ENCODE measurements at regions not wholly inside any gene's neighbourhood (a gene's known extent, or its start where the extent isn't known, plus 50 kb on each side); places are given as distances from the start of the nearest gene placed in this dataset.
A peak's percentile ranks its signal among the peaks of the same experiment; 100 is the strongest.

- no peak overlapping the region for H3K4me2 ChIP-seq
- H3K27ac ChIP-seq, result no peak overlapping the region
- H4K20me1 ChIP-seq, result no peaks in the 10 kb centered on the region
- peaks cover 0 to 29% (median 7%) of the 10 kb centered on the region in 10 experiments; a peak in 11 of 20 replicates for H3K4me1 ChIP-seq
- H3K9me3 ChIP-seq (replicated peaks in 1 of 11), result peaks cover 23 to 50% (median 34%) of the 10 kb centered on the region in 11 experiments
- H3K27me3 ChIP-seq, result no peaks in the 10 kb centered on the region
- H3K4me3 ChIP-seq, result no peak overlapping the region
- H3K36me3 ChIP-seq, result peaks cover 0 to 4% (median 0%) of the 10 kb centered on the region in 11 experiments; a peak in 2 of 22 replicates
- no peak overlapping the region for H3K9ac ChIP-seq
- TF ChIP-seq Cebpa-rat (IDR thresholded peaks at IDR 0.05), result no peak
These were observed 472.4 kb upstream of the ID2 start for GRCh38 chr2:8209494-8209893.

GRCh38 chr2:8211384-8211783, 470.5 kb upstream of the ID2 start:
- peaks cover 0 to 4% (median 0%) of the 10 kb centered on the region in 11 experiments; a peak in 2 of 22 replicates for H3K36me3 ChIP-seq
- H3K9me3 ChIP-seq (replicated peaks in 1 of 11), result peaks cover 17 to 45% (median 29%) of the 10 kb centered on the region in 11 experiments
- no peaks in the 10 kb centered on the region for H4K20me1 ChIP-seq
- TF ChIP-seq Cebpa-rat (IDR thresholded peaks at IDR 0.05), result no peak
- no peak overlapping the region for H3K4me2 ChIP-seq
- H3K27ac ChIP-seq, result no peak overlapping the region
- H3K4me3 ChIP-seq, result no peak overlapping the region
- peaks cover 0 to 41% (median 7%) of the 10 kb centered on the region in 10 experiments; a peak in 11 of 20 replicates for H3K4me1 ChIP-seq
- H3K27me3 ChIP-seq, result no peaks in the 10 kb centered on the region
- no peak overlapping the region for H3K9ac ChIP-seq

GRCh38 chr2:8212239-8212638, 469.6 kb upstream of the ID2 start:
- Histone ChIP-seq H3K4me1 (peaks cover 1 to 50% (median 10%) of the 10 kb centered on the region in 10 experiments; a peak in 17 of 20 replicates), H3K9me3 (replicated peaks in 1 of 11) (peaks cover 9 to 37% (median 27%) of the 10 kb centered on the region in 11 experiments), H4K20me1 (no peaks in the 10 kb centered on the region), H3K9ac (no peak overlapping the region), H3K4me2 (peak overlapping the region in 7 of 11 experiments; percentile 5 to 46 (median 14); a peak in 5 of 22 replicates), H3K4me3 (peak overlapping the region in 1 of 10 experiments; percentile 7; a peak in 1 of 20 replicates), H3K36me3 (peaks cover 0 to 4% (median 0%) of the 10 kb centered on the region in 11 experiments; a peak in 2 of 22 replicates), H3K27me3 (no peaks in the 10 kb centered on the region), H3K27ac (no peak overlapping the region)
- TF ChIP-seq Cebpa-rat (IDR thresholded peaks at IDR 0.05), result no peak

- no peak for TF ChIP-seq Cebpa-rat (IDR thresholded peaks at IDR 0.05)
- Histone ChIP-seq H3K9ac (no peak overlapping the region), H3K27ac (no peak overlapping the region), H3K9me3 (replicated peaks in 1 of 11) (peaks cover 0 to 19% (median 12%) of the 10 kb centered on the region in 11 experiments; a peak in 10 of 22 replicates), H3K36me3 (no peaks in the 10 kb centered on the region), H4K20me1 (no peaks in the 10 kb centered on the region), H3K4me3 (no peak overlapping the region), H3K27me3 (no peaks in the 10 kb centered on the region), H3K4me2 (peak overlapping the region in 4 of 11 experiments; percentile 26 to 65 (median 42); a peak in 8 of 22 replicates), H3K4me1 (peaks cover 6 to 45% (median 14%) of the 10 kb centered on the region in 10 experiments; a peak in 17 of 20 replicates)
These were observed 467.7 kb upstream of the ID2 start for GRCh38 chr2:8214036-8214615.

- H3K4me2 ChIP-seq, result no peak overlapping the region
- H3K36me3 ChIP-seq, result no peaks in the 10 kb centered on the region
- H4K20me1 ChIP-seq, result no peaks in the 10 kb centered on the region
- no peak overlapping the region for H3K9ac ChIP-seq
- peaks cover 6 to 45% (median 14%) of the 10 kb centered on the region in 10 experiments; a peak in 17 of 20 replicates for H3K4me1 ChIP-seq
- H3K4me3 ChIP-seq, result no peak overlapping the region
- H3K27me3 ChIP-seq, result no peaks in the 10 kb centered on the region
- no peak overlapping the region for H3K27ac ChIP-seq
- peaks cover 0 to 11% (median 2%) of the 10 kb centered on the region in 11 experiments; a peak in 5 of 22 replicates for H3K9me3 ChIP-seq (replicated peaks in 1 of 11)
- no peak for TF ChIP-seq Cebpa-rat (IDR thresholded peaks at IDR 0.05)
These were observed 466.5 kb upstream of the ID2 start for GRCh38 chr2:8215159-8215863.

GRCh38 chr2:8215982-8216381, 465.9 kb upstream of the ID2 start:
- H3K9me3 ChIP-seq (replicated peaks in 1 of 11), result peaks cover 0 to 8% (median 0%) of the 10 kb centered on the region in 11 experiments; a peak in 1 of 22 replicates
- H3K9ac ChIP-seq, result no peak overlapping the region
- H4K20me1 ChIP-seq, result no peaks in the 10 kb centered on the region
- H3K36me3 ChIP-seq, result no peaks in the 10 kb centered on the region
- TF ChIP-seq Cebpa-rat (IDR thresholded peaks at IDR 0.05), result no peak
- H3K4me3 ChIP-seq, result no peak overlapping the region
- no peak overlapping the region for H3K27ac ChIP-seq
- H3K4me2 ChIP-seq, result peak overlapping the region in 2 of 11 experiments; percentile 2 to 55; a peak in 5 of 22 replicates
- peaks cover 6 to 45% (median 14%) of the 10 kb centered on the region in 10 experiments; a peak in 17 of 20 replicates for H3K4me1 ChIP-seq
- no peaks in the 10 kb centered on the region for H3K27me3 ChIP-seq

GRCh38 chr2:8216397-8216796, 465.5 kb upstream of the ID2 start:
- no peak overlapping the region for H3K27ac ChIP-seq
- peaks cover 6 to 45% (median 14%) of the 10 kb centered on the region in 10 experiments; a peak in 17 of 20 replicates for H3K4me1 ChIP-seq
- H3K4me3 ChIP-seq, result no peak overlapping the region
- peak overlapping the region in 2 of 11 experiments; percentile 2 to 55; a peak in 5 of 22 replicates for H3K4me2 ChIP-seq
- no peak for TF ChIP-seq Cebpa-rat (IDR thresholded peaks at IDR 0.05)
- H3K9me3 ChIP-seq (replicated peaks in 1 of 11), result peaks cover 0 to 8% (median 0%) of the 10 kb centered on the region in 11 experiments; a peak in 1 of 22 replicates
- H3K27me3 ChIP-seq, result no peaks in the 10 kb centered on the region
- H4K20me1 ChIP-seq, result no peaks in the 10 kb centered on the region
- no peak overlapping the region for H3K9ac ChIP-seq
- H3K36me3 ChIP-seq, result no peaks in the 10 kb centered on the region

- no peak overlapping the region for H3K4me3 ChIP-seq
- peaks cover 6 to 37% (median 9%) of the 10 kb centered on the region in 10 experiments; a peak in 15 of 20 replicates for H3K4me1 ChIP-seq
- no peaks in the 10 kb centered on the region for H4K20me1 ChIP-seq
- TF ChIP-seq Cebpa-rat (IDR thresholded peaks at IDR 0.05), result no peak
- no peaks in the 10 kb centered on the region for H3K27me3 ChIP-seq
- H3K27ac ChIP-seq, result no peak overlapping the region; a peak in 2 of 22 replicates
- H3K9ac ChIP-seq, result no peak overlapping the region
- H3K36me3 ChIP-seq, result no peaks in the 10 kb centered on the region
- no peaks in the 10 kb centered on the region for H3K9me3 ChIP-seq (replicated peaks in 1 of 11)
- H3K4me2 ChIP-seq, result peak overlapping the region in 9 of 11 experiments; percentile 6 to 55 (median 26); a peak in 11 of 22 replicates
These were observed 464.3 kb upstream of the ID2 start for GRCh38 chr2:8217468-8218030.

- no peak overlapping the region for H3K4me2 ChIP-seq
- no peaks in the 10 kb centered on the region for H4K20me1 ChIP-seq
- TF ChIP-seq Cebpa-rat (IDR thresholded peaks at IDR 0.05), result no peak
- no peak overlapping the region for H3K4me3 ChIP-seq
- H3K27me3 ChIP-seq, result no peaks in the 10 kb centered on the region
- no peak overlapping the region for H3K9ac ChIP-seq
- H3K4me1 ChIP-seq, result peaks cover 6 to 26% (median 8%) of the 10 kb centered on the region in 10 experiments; a peak in 15 of 20 replicates
- H3K27ac ChIP-seq, result no peak overlapping the region
- H3K9me3 ChIP-seq (replicated peaks in 1 of 11), result no peaks in the 10 kb centered on the region
- no peaks in the 10 kb centered on the region for H3K36me3 ChIP-seq
These were observed 462.8 kb upstream of the ID2 start for GRCh38 chr2:8219096-8219495.

All from BLaER1 treated with 17β-estradiol and CSF1 and Interleukin-3, amounts not matched to agents 10 nM and 100 nM (cell line).